MM.1S (cell line): ENCODE measurements at regions not wholly inside any gene's neighbourhood (a gene's known extent, or its start where the extent isn't known, plus 50 kb on each side); places are given as distances from the start of the nearest gene placed in this dataset.

Source experiments
- CTCF ChIP-seq: fragments of 300-600 bp; sonication (generic); IDR thresholded peaks from 2 replicates; pipeline ENCODE4 v1.5.1; 2016; ENCODE audit warnings: antibody characterized with exemption, low read length, mixed read lengths
- EZH2 ChIP-seq: fragments of 300-600 bp; sonication (generic); optimal IDR thresholded peaks from 2 replicates; pipeline ENCODE3; 2017; ENCODE audit warnings: low read depth, mild to moderate bottlenecking, antibody characterized with exemption, low read length, mixed read lengths
- EZH2phosphoT487 ChIP-seq: fragments of 300-600 bp; sonication (generic); IDR thresholded peaks from 2 replicates; pipeline ENCODE4 v1.6.1; 2018; ENCODE audit warnings: antibody characterized with exemption, low read length

- TF ChIP-seq CTCF (peak; percentile 72), EZH2 (no peak), EZH2phosphoT487 (no peak)
Observed at GRCh38 chr12:130031571-130032189, 127.9 kb upstream of the TMEM132D start.
